ENCODE measurements at regions not wholly inside any gene's neighbourhood (a gene's known extent, or its start where the extent isn't known, plus 50 kb on each side); places are given as distances from the start of the nearest gene placed in this dataset.

GRCh38 chr21:14903172-14903865 is 161.5 kb downstream of the NRIP1 start:
- TF ChIP-seq CTCF (IDR thresholded peaks at IDR 0.05) (no peak), POLR2A (IDR thresholded peaks at IDR 0.05) (no peak), POLR2AphosphoS5 (IDR thresholded peaks at IDR 0.05) (no peak)

All from prostate gland (tissue), 2 donors.